ENCODE measurements at regions not wholly inside any gene's neighbourhood (a gene's known extent, or its start where the extent isn't known, plus 50 kb on each side); places are given as distances from the start of the nearest gene placed in this dataset.

DNA sequence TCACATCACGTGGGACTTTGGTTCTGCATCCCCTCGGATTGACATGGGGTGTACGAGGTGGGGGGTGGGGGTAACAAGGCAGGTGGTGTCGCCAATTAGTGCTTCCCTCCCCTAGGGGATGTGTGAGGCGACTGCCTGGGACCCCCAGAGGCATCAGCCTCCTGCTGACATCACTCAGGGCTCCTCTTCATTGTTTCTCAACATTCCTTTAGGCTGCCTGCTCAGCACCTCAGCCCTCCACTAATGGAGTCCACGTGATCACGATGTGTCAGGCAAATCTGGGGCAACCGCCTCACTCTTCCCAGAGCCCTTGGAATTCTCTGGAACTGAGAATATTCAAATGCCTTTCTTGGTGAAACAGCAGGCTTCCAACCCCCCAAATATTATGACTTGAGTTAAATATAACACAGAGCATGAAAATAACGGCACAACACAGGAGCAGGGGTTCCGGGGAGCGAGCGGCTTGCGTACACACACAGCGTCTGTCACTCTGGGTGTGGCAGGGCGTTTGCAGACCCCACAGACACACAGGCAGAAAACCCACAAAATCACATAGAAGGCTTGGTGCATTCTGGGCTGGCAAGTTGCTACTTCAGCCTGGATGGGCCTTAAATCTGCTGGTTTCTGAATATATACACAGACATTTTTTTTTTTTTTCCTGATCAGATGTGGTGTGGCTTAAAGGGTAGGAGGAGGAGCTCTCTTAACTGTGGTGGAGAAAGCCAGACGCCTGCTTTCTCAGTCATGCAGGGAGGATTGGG is 170.1 kb upstream of the CADM1 start:
- Histone ChIP-seq H3K9me3 (no peaks in the 10 kb centered on the region), H3K79me2 (ENCODE audit: insufficient read depth) (no peaks in the 10 kb centered on the region), H3K4me3 (ENCODE audit: low read depth in 2 of 2, low read length in 1 of 2) (no peak overlapping the region), H3K4me1 (ENCODE audit: control insufficient read depth in 1 of 2, insufficient read depth in 2 of 2, low read depth in 1 of 2, low read length in 1 of 2) (peaks cover 9 to 55% of the 10 kb centered on the region in 2 experiments; a peak in 3 of 4 replicates), H3K9ac (no peak overlapping the region), H3K4me2 (no peak overlapping the region), H2AFZ (ENCODE audit: low read depth) (no peak overlapping the region), H3K9me2 (no peaks in the 10 kb centered on the region), H3K27me3 (ENCODE audit: insufficient read depth) (no peaks in the 10 kb centered on the region), H4K20me1 (ENCODE audit: insufficient read depth) (no peaks in the 10 kb centered on the region), H3K27ac (ENCODE audit: low read depth in 2 of 2, low read length in 1 of 2) (no peak overlapping the region), H3K36me3 (replicated peaks in 1 of 2; ENCODE audit: control insufficient read depth in 1 of 2, insufficient read depth in 2 of 2, low read length in 1 of 2) (no peaks in the 10 kb centered on the region), H3F3A (replicated peaks; ENCODE audit: insufficient read depth) (peaks cover 5% of the 10 kb centered on the region)
- TF ChIP-seq CHD2 (IDR thresholded peaks at IDR 0.05; ENCODE audit: low read length, partially characterized antibody) (no peak), GATA2 (CRISPR knock-in tag; IDR thresholded peaks at IDR 0.05) (no peak), TAF1 (IDR thresholded peaks at IDR 0.05; ENCODE audit: borderline replicate concordance, low read depth, low read length) (no peak), RFX5 (IDR thresholded peaks at IDR 0.05; ENCODE audit: low read length) (no peak), TCF12 (IDR thresholded peaks at IDR 0.05) (no peak), RXRA (IDR thresholded peaks at IDR 0.05; ENCODE audit: borderline replicate concordance, low read depth) (no peak), RCOR1 (IDR thresholded peaks at IDR 0.05; ENCODE audit: low read length) (no peak)
- WGBS (ENCODE audit: low lambda C conversion rate) = 75% methylated on average over 16 of the region's 16 CpGs
- DNase-seq = no peak
- POLR2A ChIA-PET = no interaction called here
- CTCF ChIA-PET = interaction anchor here (1.0 kb wide), 1 partner anchor 42 kb away, joined by 3 read pairs; no protein-coding TSS in a partner anchor

- no peaks in the 10 kb centered on the region for H3K27me3 ChIP-seq (ENCODE audit: insufficient read depth)
- peaks cover 5% of the 10 kb centered on the region for H3F3A ChIP-seq (replicated peaks; ENCODE audit: insufficient read depth)
- H3K36me3 ChIP-seq (replicated peaks in 1 of 2; ENCODE audit: control insufficient read depth in 1 of 2, insufficient read depth in 2 of 2, low read length in 1 of 2) = no peaks in the 10 kb centered on the region
- no peak for TF ChIP-seq MXI1 (IDR thresholded peaks at IDR 0.05; ENCODE audit: low read depth, low read length)
- TF ChIP-seq REST (IDR thresholded peaks at IDR 0.05; ENCODE audit: low read depth, low read length) = no peak
- TF ChIP-seq GATA2 (CRISPR knock-in tag; IDR thresholded peaks at IDR 0.05) = no peak
- no peak for TF ChIP-seq TAF1 (IDR thresholded peaks at IDR 0.05; ENCODE audit: borderline replicate concordance, low read depth, low read length)
- no peak for TF ChIP-seq ELF1 (IDR thresholded peaks at IDR 0.05)
- TF ChIP-seq MAX (IDR thresholded peaks at IDR 0.05; ENCODE audit: low read depth) = no peak
- TF ChIP-seq YY1 (IDR thresholded peaks at IDR 0.05; ENCODE audit: low read depth) = no peak
- no peak for TF ChIP-seq NFIC (IDR thresholded peaks at IDR 0.05; ENCODE audit: borderline replicate concordance)
- no peak for TF ChIP-seq CTCF (IDR thresholded peaks at IDR 0.05)
- no peak for TF ChIP-seq MEF2A (IDR thresholded peaks at IDR 0.05; ENCODE audit: borderline replicate concordance, low read depth)
- no peak for TF ChIP-seq EZH2phosphoT487 (IDR thresholded peaks at IDR 0.05; ENCODE audit: borderline replicate concordance, low read depth)
- no peak for TF ChIP-seq TCF12 (IDR thresholded peaks at IDR 0.05)
- no peak for TF ChIP-seq FOXM1 (IDR thresholded peaks at IDR 0.05; ENCODE audit: low read depth)
- TF ChIP-seq, protein P1, sequence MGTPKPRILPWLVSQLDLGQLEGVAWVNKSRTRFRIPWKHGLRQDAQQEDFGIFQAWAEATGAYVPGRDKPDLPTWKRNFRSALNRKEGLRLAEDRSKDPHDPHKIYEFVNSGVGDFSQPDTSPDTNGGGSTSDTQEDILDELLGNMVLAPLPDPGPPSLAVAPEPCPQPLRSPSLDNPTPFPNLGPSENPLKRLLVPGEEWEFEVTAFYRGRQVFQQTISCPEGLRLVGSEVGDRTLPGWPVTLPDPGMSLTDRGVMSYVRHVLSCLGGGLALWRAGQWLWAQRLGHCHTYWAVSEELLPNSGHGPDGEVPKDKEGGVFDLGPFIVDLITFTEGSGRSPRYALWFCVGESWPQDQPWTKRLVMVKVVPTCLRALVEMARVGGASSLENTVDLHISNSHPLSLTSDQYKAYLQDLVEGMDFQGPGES (IDR thresholded peaks at IDR 0.05; ENCODE audit: low read depth, low read length) = no peak
- TF ChIP-seq RAD21 (IDR thresholded peaks at IDR 0.05; ENCODE audit: low read length) = no peak
- TF ChIP-seq FOXJ3 (CRISPR knock-in tag; IDR thresholded peaks at IDR 0.05) = no peak
- TF ChIP-seq EP300 (IDR thresholded peaks at IDR 0.05; ENCODE audit: borderline replicate concordance in 1 of 2, low read depth in 1 of 2, low read length in 1 of 2) = no peak
- TF ChIP-seq NRF1 (IDR thresholded peaks at IDR 0.05; ENCODE audit: low read depth, low read length) = no peak
- no peaks in the 10 kb centered on the region for H3K9me3 ChIP-seq
- no peak overlapping the region for H2AFZ ChIP-seq (ENCODE audit: low read depth)
- ChIA-PET CTCF (interaction anchor here (1.0 kb wide), 1 partner anchor 43 kb away, joined by 3 read pairs; no protein-coding TSS in a partner anchor), POLR2A (no interaction called here)
- 78% methylated on average over 3 of the region's 3 CpGs for WGBS (ENCODE audit: low lambda C conversion rate)
- H3K9me2 ChIP-seq = no peaks in the 10 kb centered on the region
- no peaks in the 10 kb centered on the region for H3K79me2 ChIP-seq (ENCODE audit: insufficient read depth)
- no peak for DNase-seq
- H3K4me1 ChIP-seq (ENCODE audit: control insufficient read depth in 1 of 2, insufficient read depth in 2 of 2, low read depth in 1 of 2, low read length in 1 of 2) = peaks cover 9 to 49% of the 10 kb centered on the region in 2 experiments; a peak in 3 of 4 replicates
- no peak overlapping the region for H3K27ac ChIP-seq (ENCODE audit: low read depth in 2 of 2, low read length in 1 of 2)
- H3K4me2 ChIP-seq = no peak overlapping the region
- no peak overlapping the region for H3K9ac ChIP-seq
- H4K20me1 ChIP-seq (ENCODE audit: insufficient read depth) = no peaks in the 10 kb centered on the region
- no peak overlapping the region for H3K4me3 ChIP-seq (ENCODE audit: low read depth in 2 of 2, low read length in 1 of 2)
Observed at GRCh38 chr11:115673720-115674119, 169.5 kb upstream of the CADM1 start.

All from SK-N-SH (cell line).